ENCODE measurements at regions not wholly inside any gene's neighbourhood (a gene's known extent, or its start where the extent isn't known, plus 50 kb on each side); places are given as distances from the start of the nearest gene placed in this dataset.

- TF ChIP-seq ZSCAN18 (tag by site-specific recombination; IDR thresholded peaks at IDR 0.05) (no peak), GLIS1 (tag by site-specific recombination; IDR thresholded peaks at IDR 0.05) (no peak), ZNF664 (tag by site-specific recombination; IDR thresholded peaks at IDR 0.05) (no peak), ZNF132 (tag by site-specific recombination; IDR thresholded peaks at IDR 0.05; ENCODE audit: borderline replicate concordance) (no peak), ZNF280C (tag by site-specific recombination; IDR thresholded peaks at IDR 0.05) (no peak), ZNF341 (tag by site-specific recombination; IDR thresholded peaks at IDR 0.05; ENCODE audit: low read depth) (no peak), ZNF140 (tag by site-specific recombination; IDR thresholded peaks at IDR 0.05) (no peak), ZNF23 (tag by site-specific recombination; IDR thresholded peaks at IDR 0.05; ENCODE audit: borderline replicate concordance) (no peak)
- TF ChIP-seq, protein P1, sequence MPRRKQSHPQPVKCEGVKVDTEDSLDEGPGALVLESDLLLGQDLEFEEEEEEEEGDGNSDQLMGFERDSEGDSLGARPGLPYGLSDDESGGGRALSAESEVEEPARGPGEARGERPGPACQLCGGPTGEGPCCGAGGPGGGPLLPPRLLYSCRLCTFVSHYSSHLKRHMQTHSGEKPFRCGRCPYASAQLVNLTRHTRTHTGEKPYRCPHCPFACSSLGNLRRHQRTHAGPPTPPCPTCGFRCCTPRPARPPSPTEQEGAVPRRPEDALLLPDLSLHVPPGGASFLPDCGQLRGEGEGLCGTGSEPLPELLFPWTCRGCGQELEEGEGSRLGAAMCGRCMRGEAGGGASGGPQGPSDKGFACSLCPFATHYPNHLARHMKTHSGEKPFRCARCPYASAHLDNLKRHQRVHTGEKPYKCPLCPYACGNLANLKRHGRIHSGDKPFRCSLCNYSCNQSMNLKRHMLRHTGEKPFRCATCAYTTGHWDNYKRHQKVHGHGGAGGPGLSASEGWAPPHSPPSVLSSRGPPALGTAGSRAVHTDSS (tag by site-specific recombination; IDR thresholded peaks at IDR 0.05) = no peak
These were observed 225.9 kb upstream of the EEF2KMT start (continued) for GRCh38 chr16:5323284-5324141.

GRCh38 chr16:5321930-5322329 is 224.3 kb upstream of the EEF2KMT start:
- POLR2A ChIA-PET = no interaction called here
- TF ChIP-seq ZNF302 (tag by site-specific recombination; IDR thresholded peaks at IDR 0.05; ENCODE audit: low read depth) (no peak), ZNF138 (tag by site-specific recombination; IDR thresholded peaks at IDR 0.05; ENCODE audit: borderline replicate concordance) (no peak), ZNF664 (tag by site-specific recombination; IDR thresholded peaks at IDR 0.05) (no peak), ZNF560 (tag by site-specific recombination; IDR thresholded peaks at IDR 0.05; ENCODE audit: borderline replicate concordance) (no peak), ZNF2 (tag by site-specific recombination; IDR thresholded peaks at IDR 0.05) (no peak), ZNF112 (tag by site-specific recombination; IDR thresholded peaks at IDR 0.05) (no peak), ZNF324 (tag by site-specific recombination; IDR thresholded peaks at IDR 0.05) (no peak), YY2 (tag by site-specific recombination; IDR thresholded peaks at IDR 0.05) (no peak), ZNF626 (tag by site-specific recombination; IDR thresholded peaks at IDR 0.05) (no peak), SCRT2 (tag by site-specific recombination; IDR thresholded peaks at IDR 0.05) (no peak), ATF2 (tag by site-specific recombination; IDR thresholded peaks at IDR 0.05; ENCODE audit: low read depth) (no peak), YY1 (tag by site-specific recombination; IDR thresholded peaks at IDR 0.05) (no peak), ZNF658 (tag by site-specific recombination; IDR thresholded peaks at IDR 0.05) (no peak), ZBTB26 (tag by site-specific recombination; optimal IDR thresholded peaks at IDR 0.05) (no peak), RBAK (tag by site-specific recombination; IDR thresholded peaks at IDR 0.05) (no peak)
- TF ChIP-seq, protein P2, sequence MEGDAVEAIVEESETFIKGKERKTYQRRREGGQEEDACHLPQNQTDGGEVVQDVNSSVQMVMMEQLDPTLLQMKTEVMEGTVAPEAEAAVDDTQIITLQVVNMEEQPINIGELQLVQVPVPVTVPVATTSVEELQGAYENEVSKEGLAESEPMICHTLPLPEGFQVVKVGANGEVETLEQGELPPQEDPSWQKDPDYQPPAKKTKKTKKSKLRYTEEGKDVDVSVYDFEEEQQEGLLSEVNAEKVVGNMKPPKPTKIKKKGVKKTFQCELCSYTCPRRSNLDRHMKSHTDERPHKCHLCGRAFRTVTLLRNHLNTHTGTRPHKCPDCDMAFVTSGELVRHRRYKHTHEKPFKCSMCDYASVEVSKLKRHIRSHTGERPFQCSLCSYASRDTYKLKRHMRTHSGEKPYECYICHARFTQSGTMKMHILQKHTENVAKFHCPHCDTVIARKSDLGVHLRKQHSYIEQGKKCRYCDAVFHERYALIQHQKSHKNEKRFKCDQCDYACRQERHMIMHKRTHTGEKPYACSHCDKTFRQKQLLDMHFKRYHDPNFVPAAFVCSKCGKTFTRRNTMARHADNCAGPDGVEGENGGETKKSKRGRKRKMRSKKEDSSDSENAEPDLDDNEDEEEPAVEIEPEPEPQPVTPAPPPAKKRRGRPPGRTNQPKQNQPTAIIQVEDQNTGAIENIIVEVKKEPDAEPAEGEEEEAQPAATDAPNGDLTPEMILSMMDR (tag by site-specific recombination; IDR thresholded peaks at IDR 0.05) = no peak
- TF ChIP-seq, protein P3, sequence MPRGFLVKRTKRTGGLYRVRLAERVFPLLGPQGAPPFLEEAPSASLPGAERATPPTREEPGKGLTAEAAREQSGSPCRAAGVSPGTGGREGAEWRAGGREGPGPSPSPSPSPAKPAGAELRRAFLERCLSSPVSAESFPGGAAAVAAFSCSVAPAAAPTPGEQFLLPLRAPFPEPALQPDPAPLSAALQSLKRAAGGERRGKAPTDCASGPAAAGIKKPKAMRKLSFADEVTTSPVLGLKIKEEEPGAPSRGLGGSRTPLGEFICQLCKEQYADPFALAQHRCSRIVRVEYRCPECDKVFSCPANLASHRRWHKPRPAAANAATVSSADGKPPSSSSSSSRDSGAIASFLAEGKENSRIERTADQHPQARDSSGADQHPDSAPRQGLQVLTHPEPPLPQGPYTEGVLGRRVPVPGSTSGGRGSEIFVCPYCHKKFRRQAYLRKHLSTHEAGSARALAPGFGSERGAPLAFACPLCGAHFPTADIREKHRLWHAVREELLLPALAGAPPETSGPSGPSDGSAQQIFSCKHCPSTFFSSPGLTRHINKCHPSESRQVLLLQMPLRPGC (tag by site-specific recombination; IDR thresholded peaks at IDR 0.05) = no peak

More at GRCh38 chr16:5321930-5322329, 224.3 kb upstream of the EEF2KMT start:
- Histone ChIP-seq H3K4me1 (ENCODE audit: control insufficient read depth, insufficient read depth, low read length) (no peaks in the 10 kb centered on the region), H3K4me3 (ENCODE audit: low read depth, low read length) (no peak overlapping the region), H3K9me3 (ENCODE audit: control insufficient read depth, insufficient read depth, low read depth, low read length) (no peaks in the 10 kb centered on the region), H3K36me3 (ENCODE audit: control insufficient read depth in 2 of 2, insufficient read depth in 1 of 2, low read length in 2 of 2) (no peaks in the 10 kb centered on the region), H3K27ac (ENCODE audit: extremely low read depth, low read depth, low read length) (no peak overlapping the region)
- CTCF ChIA-PET = no interaction called here

Data from HEK293 (cell line).